Transverse colon (tissue), 3 donors: ENCODE measurements at regions not wholly inside any gene's neighbourhood (a gene's known extent, or its start where the extent isn't known, plus 50 kb on each side); places are given as distances from the start of the nearest gene placed in this dataset.

Experiments used
- EP300 ChIP-seq: sonication (generic); formaldehyde crosslinking; IDR thresholded peaks from one replicate; pipeline ENCODE4 v1.6.1; 2017; ENCODE audit warnings: antibody characterized with exemption, low read depth
- POLR2A ChIP-seq: fragments of 450-650 bp; IDR thresholded peaks from one replicate; pipeline ENCODE4 v1.6.1; 2016; ENCODE audit warnings: antibody characterized with exemption, mild to moderate bottlenecking, moderate library complexity
- TF ChIP-seq, protein P1 (sequence below), 5 experiments: fragments of 200-600 bp in 3 of 5; fragments of 450-650 bp in 2 of 5; sonication (generic) in 3 of 5; IDR thresholded peaks; 1 replicate in 2 of 5; 2 replicates in 3 of 5; pipeline ENCODE4 v1.5.1; 2016 to 2017; ENCODE audit warnings: antibody characterized with exemption in 5 of 5, inconsistent platforms in 3 of 5, mild to moderate bottlenecking in 2 of 5, moderate library complexity in 1 of 5

DNA sequence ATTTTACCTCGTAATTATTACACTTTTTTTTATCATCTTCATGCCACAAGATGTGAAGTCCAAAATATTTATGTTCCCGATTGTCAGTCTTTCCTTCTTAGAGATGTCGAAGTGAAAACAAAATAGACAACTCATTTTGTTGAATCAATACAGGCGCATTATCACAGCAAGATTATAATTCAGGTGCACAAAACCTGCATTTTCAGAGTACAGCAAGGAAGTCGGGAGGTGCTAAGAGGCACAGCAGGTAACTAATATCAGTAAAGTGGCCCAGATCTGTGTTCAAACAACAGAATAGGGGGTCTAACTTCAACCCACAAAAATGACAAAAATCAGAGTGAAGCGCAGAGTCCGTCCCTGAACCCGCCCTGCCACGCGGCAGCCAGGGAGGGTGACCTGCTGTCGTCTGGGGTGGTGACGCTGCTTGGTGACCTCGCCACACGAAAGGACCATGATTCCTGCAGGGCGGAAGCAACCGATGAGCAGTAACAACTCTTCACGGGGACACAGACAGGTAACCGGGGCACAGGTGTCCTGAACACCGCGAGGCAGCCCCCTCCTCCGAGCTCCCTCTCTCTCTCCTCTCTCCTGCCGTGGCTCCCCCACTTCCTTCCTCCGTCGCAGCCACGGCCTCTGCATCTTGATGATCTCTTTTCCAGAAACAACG, 50.9 kb upstream of the SPACA7 start:
- TF ChIP-seq EP300, result no peak
- TF ChIP-seq, protein P1, sequence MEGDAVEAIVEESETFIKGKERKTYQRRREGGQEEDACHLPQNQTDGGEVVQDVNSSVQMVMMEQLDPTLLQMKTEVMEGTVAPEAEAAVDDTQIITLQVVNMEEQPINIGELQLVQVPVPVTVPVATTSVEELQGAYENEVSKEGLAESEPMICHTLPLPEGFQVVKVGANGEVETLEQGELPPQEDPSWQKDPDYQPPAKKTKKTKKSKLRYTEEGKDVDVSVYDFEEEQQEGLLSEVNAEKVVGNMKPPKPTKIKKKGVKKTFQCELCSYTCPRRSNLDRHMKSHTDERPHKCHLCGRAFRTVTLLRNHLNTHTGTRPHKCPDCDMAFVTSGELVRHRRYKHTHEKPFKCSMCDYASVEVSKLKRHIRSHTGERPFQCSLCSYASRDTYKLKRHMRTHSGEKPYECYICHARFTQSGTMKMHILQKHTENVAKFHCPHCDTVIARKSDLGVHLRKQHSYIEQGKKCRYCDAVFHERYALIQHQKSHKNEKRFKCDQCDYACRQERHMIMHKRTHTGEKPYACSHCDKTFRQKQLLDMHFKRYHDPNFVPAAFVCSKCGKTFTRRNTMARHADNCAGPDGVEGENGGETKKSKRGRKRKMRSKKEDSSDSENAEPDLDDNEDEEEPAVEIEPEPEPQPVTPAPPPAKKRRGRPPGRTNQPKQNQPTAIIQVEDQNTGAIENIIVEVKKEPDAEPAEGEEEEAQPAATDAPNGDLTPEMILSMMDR (IDR thresholded peaks at IDR 0.05), result no peak
- TF ChIP-seq POLR2A, result no peak
